Right lobe of liver (tissue), 4 donors: ENCODE measurements at regions not wholly inside any gene's neighbourhood (a gene's known extent, or its start where the extent isn't known, plus 50 kb on each side); places are given as distances from the start of the nearest gene placed in this dataset.

Experiments
- POLR2A ChIP-seq: fragments of 450-650 bp; IDR thresholded peaks from one replicate; pipeline ENCODE4 v1.6.1; 2017; ENCODE audit warnings: antibody characterized with exemption, mild to moderate bottlenecking
- TF ChIP-seq, protein P1 (sequence below), 4 donors: fragments of 200-600 bp in 3 of 4; fragments of 450-650 bp in 1 of 4; IDR thresholded peaks; one replicate each; pipeline versions ENCODE4 v1.5.1 to v1.8.0; 2016 to 2022; ENCODE audit warnings: antibody characterized with exemption in 4 of 4, mild to moderate bottlenecking in 2 of 4
- donor health status: DM: no; HTN: no; CAD: no.
- donor health status: DM: no; HTN: no; CAD: no.
- donor health status: DM: no; HTN: yes; CAD: no.

DNA sequence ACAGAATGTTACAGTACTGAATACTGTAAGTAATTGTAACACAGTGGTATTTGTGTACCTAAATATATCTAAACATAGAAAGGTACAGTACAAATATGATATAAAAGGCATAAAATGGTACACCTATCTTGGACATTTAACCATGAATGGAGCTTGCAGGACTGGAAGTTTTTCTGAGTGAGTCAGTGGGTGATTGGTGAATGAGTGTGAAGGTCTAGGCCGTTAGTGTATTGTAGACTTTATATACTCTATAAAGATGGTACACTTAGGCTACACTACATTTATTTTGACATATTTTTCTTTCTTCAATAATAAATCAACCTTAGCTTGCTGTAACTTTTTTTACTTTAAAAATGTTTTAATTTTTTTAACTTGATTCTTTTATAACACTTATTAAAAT lies 422.5 kb upstream of the FSTL5 start:
- TF ChIP-seq, protein P1, sequence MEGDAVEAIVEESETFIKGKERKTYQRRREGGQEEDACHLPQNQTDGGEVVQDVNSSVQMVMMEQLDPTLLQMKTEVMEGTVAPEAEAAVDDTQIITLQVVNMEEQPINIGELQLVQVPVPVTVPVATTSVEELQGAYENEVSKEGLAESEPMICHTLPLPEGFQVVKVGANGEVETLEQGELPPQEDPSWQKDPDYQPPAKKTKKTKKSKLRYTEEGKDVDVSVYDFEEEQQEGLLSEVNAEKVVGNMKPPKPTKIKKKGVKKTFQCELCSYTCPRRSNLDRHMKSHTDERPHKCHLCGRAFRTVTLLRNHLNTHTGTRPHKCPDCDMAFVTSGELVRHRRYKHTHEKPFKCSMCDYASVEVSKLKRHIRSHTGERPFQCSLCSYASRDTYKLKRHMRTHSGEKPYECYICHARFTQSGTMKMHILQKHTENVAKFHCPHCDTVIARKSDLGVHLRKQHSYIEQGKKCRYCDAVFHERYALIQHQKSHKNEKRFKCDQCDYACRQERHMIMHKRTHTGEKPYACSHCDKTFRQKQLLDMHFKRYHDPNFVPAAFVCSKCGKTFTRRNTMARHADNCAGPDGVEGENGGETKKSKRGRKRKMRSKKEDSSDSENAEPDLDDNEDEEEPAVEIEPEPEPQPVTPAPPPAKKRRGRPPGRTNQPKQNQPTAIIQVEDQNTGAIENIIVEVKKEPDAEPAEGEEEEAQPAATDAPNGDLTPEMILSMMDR (IDR thresholded peaks at IDR 0.05), result no peak
- TF ChIP-seq POLR2A, result no peak
